Activated naive CD4-positive, alpha-beta T cell treated with anti-CD3 and anti-CD28 coated beads for 36 hours (primary cell): ENCODE measurements at regions not wholly inside any gene's neighbourhood (a gene's known extent, or its start where the extent isn't known, plus 50 kb on each side); places are given as distances from the start of the nearest gene placed in this dataset.

Experiments
- CTCF ChIA-PET: fragments of 350-600 bp; sonication (Branson Sonifier 250); formaldehyde crosslinking; loops from one replicate; lab custom pipeline; 2021; ENCODE audit warnings: antibody characterized with exemption; lab: Charles Lee
- DNase-seq: peaks from one replicate; pipeline ENCODE4 v3.0.0-alpha.2; 2020
- H3K27ac Mint-ChIP-seq: one replicate; pipeline ENCODE4 v1.8.0; 2021; ENCODE audit warnings: mild to moderate bottlenecking, mixed read lengths
- H3K27me3 Mint-ChIP-seq: one replicate; pipeline ENCODE4 v1.8.0; 2021; ENCODE audit warnings: low read depth, mixed read lengths
- H3K36me3 Mint-ChIP-seq: one replicate; pipeline ENCODE4 v1.8.0; 2021; ENCODE audit warnings: low read depth, mixed read lengths
- H3K4me1 Mint-ChIP-seq: one replicate; pipeline ENCODE4 v1.8.0; 2021; ENCODE audit warnings: low read depth, mixed read lengths
- H3K4me3 Mint-ChIP-seq: one replicate; pipeline ENCODE4 v1.8.0; 2021; ENCODE audit warnings: mild to moderate bottlenecking, moderate library complexity, mixed read lengths
- H3K9me3 Mint-ChIP-seq: one replicate; pipeline ENCODE4 v1.8.0; 2021; ENCODE audit warnings: mixed read lengths
- intact Hi-C: fragments of 100-400 bp; cut with micrococcal nuclease; formaldehyde crosslinking; loops from one replicate; pipeline ENCODE4 v1.15.1; 2023

GRCh38 chr10:131650771-131651673, 249.8 kb upstream of the PPP2R2D start:
- H3K4me3 Mint-ChIP-seq: no peak overlapping the region
- H3K4me1 Mint-ChIP-seq: peaks cover 5% of the 10 kb centered on the region
- H3K36me3 Mint-ChIP-seq: no peaks in the 10 kb centered on the region
- no peak for DNase-seq
- no peaks in the 10 kb centered on the region for H3K9me3 Mint-ChIP-seq
- H3K27me3 Mint-ChIP-seq: peaks cover 25% of the 10 kb centered on the region
- CTCF ChIA-PET: interaction anchor here (0.6 kb wide), 1 partner anchor 219 kb away, joined by 3 read pairs; no protein-coding TSS in a partner anchor
- intact Hi-C loops: no loop called here
- no peak overlapping the region for H3K27ac Mint-ChIP-seq

- peaks cover 25% of the 10 kb centered on the region for H3K27me3 Mint-ChIP-seq
- DNase-seq: no peak
- H3K4me1 Mint-ChIP-seq: peaks cover 5% of the 10 kb centered on the region
- no peak overlapping the region for H3K4me3 Mint-ChIP-seq
- intact Hi-C loops: no loop called here
- no peaks in the 10 kb centered on the region for H3K9me3 Mint-ChIP-seq
- no peak overlapping the region for H3K27ac Mint-ChIP-seq
- no peaks in the 10 kb centered on the region for H3K36me3 Mint-ChIP-seq
- CTCF ChIA-PET: no interaction called here
These were observed 249.0 kb upstream of the PPP2R2D start for GRCh38 chr10:131651674-131652437.

GRCh38 chr10:131652438-131653139, 248.2 kb upstream of the PPP2R2D start:
- H3K27ac Mint-ChIP-seq: no peak overlapping the region
- no peaks in the 10 kb centered on the region for H3K36me3 Mint-ChIP-seq
- CTCF ChIA-PET: no interaction called here
- DNase-seq: no peak
- no peak overlapping the region for H3K4me3 Mint-ChIP-seq
- peaks cover 5% of the 10 kb centered on the region for H3K4me1 Mint-ChIP-seq
- H3K9me3 Mint-ChIP-seq: no peaks in the 10 kb centered on the region
- H3K27me3 Mint-ChIP-seq: peaks cover 24% of the 10 kb centered on the region
- intact Hi-C loops: no loop called here

GRCh38 chr10:131653140-131653539, 247.7 kb upstream of the PPP2R2D start:
- no peaks in the 10 kb centered on the region for H3K9me3 Mint-ChIP-seq
- no peak overlapping the region for H3K27ac Mint-ChIP-seq
- H3K4me1 Mint-ChIP-seq: peaks cover 5% of the 10 kb centered on the region
- CTCF ChIA-PET: no interaction called here
- peaks cover 21% of the 10 kb centered on the region for H3K27me3 Mint-ChIP-seq
- intact Hi-C loops: no loop called here
- DNase-seq: no peak
- no peak overlapping the region for H3K4me3 Mint-ChIP-seq
- H3K36me3 Mint-ChIP-seq: no peaks in the 10 kb centered on the region

DNA sequence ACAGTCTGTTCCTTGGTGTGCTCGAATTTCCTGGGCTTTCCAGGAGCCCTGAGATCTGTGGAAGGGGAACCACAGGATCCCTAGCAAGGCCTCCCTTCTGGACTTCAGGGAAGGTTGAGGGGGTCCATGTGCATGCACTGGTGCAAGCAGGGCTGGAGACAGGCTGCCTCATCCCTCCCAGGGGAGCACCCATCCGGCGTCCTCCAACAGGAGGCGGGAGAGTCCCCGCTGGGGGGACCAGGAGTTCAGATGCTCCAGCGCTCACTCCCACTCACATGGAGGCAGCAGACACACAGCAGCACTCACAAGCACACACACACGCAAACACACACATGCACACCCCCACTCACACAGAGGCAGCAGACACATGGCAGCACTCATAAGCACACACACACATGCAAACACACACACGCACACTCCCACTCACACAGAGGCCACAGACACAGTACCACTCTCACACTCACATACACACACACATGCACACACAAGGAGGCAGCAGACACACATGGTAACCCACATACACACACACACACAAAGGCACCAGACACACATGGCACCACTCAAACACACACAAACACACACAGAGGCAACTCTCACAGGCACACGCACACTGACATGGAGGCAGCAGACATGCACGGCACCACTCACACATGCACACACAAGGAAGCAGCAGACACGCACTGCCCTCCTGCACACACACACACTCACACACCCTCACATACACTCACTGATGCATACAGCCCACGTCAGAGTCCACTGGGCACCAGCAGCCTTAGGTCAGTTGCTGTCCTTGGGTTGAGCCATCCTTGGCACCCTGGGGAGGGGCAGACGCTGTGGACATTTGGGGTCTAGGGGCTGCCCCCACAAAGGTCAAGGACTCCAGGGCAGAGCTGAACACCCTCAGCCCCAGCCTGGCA, 247.0 kb upstream of the PPP2R2D start:
- Mint-ChIP-seq H3K27me3 (peaks cover 23% of the 10 kb centered on the region), H3K9me3 (no peaks in the 10 kb centered on the region), H3K27ac (no peak overlapping the region), H3K4me1 (peaks cover 5% of the 10 kb centered on the region), H3K4me3 (no peak overlapping the region), H3K36me3 (no peaks in the 10 kb centered on the region)
- no peak for DNase-seq
- intact Hi-C loops: no loop called here
- CTCF ChIA-PET: no interaction called here

- Mint-ChIP-seq H3K36me3 (no peaks in the 10 kb centered on the region), H3K27ac (no peak overlapping the region), H3K4me1 (peaks cover 5% of the 10 kb centered on the region), H3K4me3 (no peak overlapping the region), H3K9me3 (no peaks in the 10 kb centered on the region), H3K27me3 (peaks cover 23% of the 10 kb centered on the region)
- intact Hi-C loops: no loop called here
- CTCF ChIA-PET: no interaction called here
- DNase-seq: no peak
These were observed 246.2 kb upstream of the PPP2R2D start for GRCh38 chr10:131654471-131655087.

DNA sequence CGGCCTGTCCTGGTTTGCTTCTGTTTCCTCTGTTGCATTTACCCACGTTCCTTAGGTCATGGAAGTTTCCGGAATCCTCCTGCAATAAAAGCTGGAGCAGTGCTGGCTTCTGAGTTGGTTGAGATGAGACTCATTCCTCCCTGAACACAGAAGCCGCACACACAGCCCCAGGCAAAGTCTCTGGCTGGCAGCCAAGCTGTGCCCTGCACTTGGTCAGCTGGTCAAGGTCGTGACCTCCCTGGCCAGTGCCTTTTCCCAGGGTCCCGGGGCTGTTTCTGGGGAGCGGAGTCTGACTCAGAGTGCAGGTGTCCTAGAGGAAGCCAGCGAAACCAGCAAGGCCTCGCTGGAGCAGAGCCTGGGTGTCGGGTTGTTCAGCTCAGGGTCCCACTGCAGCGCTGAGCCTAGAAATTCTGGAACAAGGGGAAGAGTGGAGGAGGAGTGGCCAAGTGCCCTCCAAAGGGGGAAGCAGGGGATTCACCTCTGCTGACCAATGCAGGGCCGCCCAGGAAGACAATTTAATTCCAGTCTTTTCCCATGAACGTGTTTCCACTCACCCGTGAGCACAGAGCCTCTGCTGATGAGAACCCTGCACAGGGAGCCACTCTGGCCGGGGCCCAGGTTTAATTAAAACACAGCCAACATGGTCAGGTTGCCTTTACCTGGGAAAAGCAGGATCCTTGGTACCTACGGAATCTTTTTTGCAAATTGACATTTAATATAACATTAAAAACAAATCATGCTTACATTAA, 245.5 kb upstream of the PPP2R2D start:
- H3K4me1 Mint-ChIP-seq: peaks cover 5% of the 10 kb centered on the region
- H3K4me3 Mint-ChIP-seq: no peak overlapping the region
- H3K27ac Mint-ChIP-seq: no peak overlapping the region
- no peak for DNase-seq
- no peaks in the 10 kb centered on the region for H3K36me3 Mint-ChIP-seq
- no peaks in the 10 kb centered on the region for H3K9me3 Mint-ChIP-seq
- CTCF ChIA-PET: no interaction called here
- intact Hi-C loops: no loop called here
- H3K27me3 Mint-ChIP-seq: peaks cover 23% of the 10 kb centered on the region

- no peak overlapping the region for H3K27ac Mint-ChIP-seq
- H3K4me3 Mint-ChIP-seq: no peak overlapping the region
- intact Hi-C loops: no loop called here
- no peak for DNase-seq
- H3K27me3 Mint-ChIP-seq: peaks cover 25% of the 10 kb centered on the region
- CTCF ChIA-PET: no interaction called here
- peaks cover 5% of the 10 kb centered on the region for H3K4me1 Mint-ChIP-seq
- no peaks in the 10 kb centered on the region for H3K9me3 Mint-ChIP-seq
- H3K36me3 Mint-ChIP-seq: no peaks in the 10 kb centered on the region
These were observed 244.8 kb upstream of the PPP2R2D start for GRCh38 chr10:131656009-131656408.

GRCh38 chr10:131656431-131656841, 244.4 kb upstream of the PPP2R2D start:
- intact Hi-C loops: no loop called here
- CTCF ChIA-PET: no interaction called here
- H3K4me3 Mint-ChIP-seq: no peak overlapping the region
- no peak overlapping the region for H3K27ac Mint-ChIP-seq
- no peaks in the 10 kb centered on the region for H3K9me3 Mint-ChIP-seq
- peaks cover 5% of the 10 kb centered on the region for H3K4me1 Mint-ChIP-seq
- peaks cover 23% of the 10 kb centered on the region for H3K27me3 Mint-ChIP-seq
- DNase-seq: no peak
- H3K36me3 Mint-ChIP-seq: no peaks in the 10 kb centered on the region

DNA sequence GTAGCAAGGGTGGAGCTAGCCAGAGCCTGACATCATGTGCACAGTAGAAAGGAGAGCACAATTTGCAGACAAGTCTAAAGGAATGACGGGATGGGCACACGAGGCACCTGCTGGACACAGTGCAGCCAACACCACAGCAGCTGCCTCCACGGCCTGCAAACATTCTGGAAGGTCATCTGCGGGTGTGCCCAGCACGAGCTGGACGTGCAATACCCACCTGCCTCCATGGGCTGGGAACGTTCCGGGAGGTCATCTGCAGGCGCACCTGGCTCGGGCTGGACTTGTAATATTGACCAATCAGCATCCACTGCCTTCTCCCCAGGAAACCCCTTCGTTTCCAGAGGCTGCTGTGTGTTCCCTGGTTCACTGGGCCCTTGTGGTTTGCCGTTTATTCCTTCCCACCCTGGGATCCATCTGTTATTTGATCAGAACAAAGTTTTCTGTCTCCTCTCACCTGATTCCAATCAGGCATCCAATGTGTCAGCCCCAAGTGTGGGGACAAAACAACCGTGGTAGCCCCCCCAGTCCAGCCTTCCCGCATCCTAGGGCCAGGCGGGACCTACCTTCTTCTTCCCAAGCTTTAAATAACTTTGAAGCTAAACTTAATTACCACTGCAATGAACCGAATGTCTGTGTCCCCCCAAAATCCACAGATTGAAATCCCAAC, 243.4 kb upstream of the PPP2R2D start:
- CTCF ChIA-PET: interaction anchor here (0.6 kb wide), 1 partner anchor 7 kb away, joined by 3 read pairs; no protein-coding TSS in a partner anchor
- Mint-ChIP-seq H3K9me3 (no peaks in the 10 kb centered on the region), H3K4me3 (no peak overlapping the region), H3K4me1 (peaks cover 3% of the 10 kb centered on the region), H3K27ac (no peak overlapping the region), H3K36me3 (no peaks in the 10 kb centered on the region), H3K27me3 (peaks cover 18% of the 10 kb centered on the region)
- no peak for DNase-seq
- intact Hi-C loops: no loop called here
